OCI-LY1 (cell line): ENCODE measurements at regions not wholly inside any gene's neighbourhood (a gene's known extent, or its start where the extent isn't known, plus 50 kb on each side); places are given as distances from the start of the nearest gene placed in this dataset.

Experiments used
- EZH2 ChIP-seq: fragments of 200-600 bp; sonication (generic), shearing (Covaris generic); IDR thresholded peaks from 2 replicates; pipeline ENCODE4 v1.8.0; 2017; ENCODE audit warnings: borderline replicate concordance, mixed run types, mild to moderate bottlenecking, antibody characterized with exemption, low read length, moderate library complexity, mixed read lengths
- TF ChIP-seq, protein P1 (sequence below): fragments of 200-600 bp; sonication (generic), shearing (Covaris generic); IDR thresholded peaks from 2 replicates; pipeline ENCODE4 v1.5.1; 2017; ENCODE audit warnings: mild to moderate bottlenecking, antibody characterized with exemption, low read length, moderate library complexity, mixed read lengths

DNA sequence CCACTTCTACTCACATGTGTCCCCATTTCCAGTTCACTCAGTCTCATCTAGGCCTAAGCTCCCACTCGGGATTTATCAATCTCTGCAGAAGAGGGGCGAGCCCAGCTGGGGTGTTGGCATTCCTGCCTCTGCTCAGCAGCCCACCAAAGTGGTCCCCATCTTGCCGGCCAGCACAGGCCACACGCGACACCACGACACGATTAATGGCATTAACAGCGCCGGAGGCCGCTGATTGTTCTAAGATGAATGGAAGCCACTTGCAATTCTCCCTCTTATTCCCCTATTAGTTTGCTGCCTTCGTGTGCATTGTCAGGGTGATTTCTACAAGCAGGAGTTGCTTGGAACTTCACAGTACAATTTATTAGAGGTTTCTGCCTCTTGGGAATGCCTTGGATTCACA is 477.3 kb downstream of the SHQ1 start:
- TF ChIP-seq, protein P1, sequence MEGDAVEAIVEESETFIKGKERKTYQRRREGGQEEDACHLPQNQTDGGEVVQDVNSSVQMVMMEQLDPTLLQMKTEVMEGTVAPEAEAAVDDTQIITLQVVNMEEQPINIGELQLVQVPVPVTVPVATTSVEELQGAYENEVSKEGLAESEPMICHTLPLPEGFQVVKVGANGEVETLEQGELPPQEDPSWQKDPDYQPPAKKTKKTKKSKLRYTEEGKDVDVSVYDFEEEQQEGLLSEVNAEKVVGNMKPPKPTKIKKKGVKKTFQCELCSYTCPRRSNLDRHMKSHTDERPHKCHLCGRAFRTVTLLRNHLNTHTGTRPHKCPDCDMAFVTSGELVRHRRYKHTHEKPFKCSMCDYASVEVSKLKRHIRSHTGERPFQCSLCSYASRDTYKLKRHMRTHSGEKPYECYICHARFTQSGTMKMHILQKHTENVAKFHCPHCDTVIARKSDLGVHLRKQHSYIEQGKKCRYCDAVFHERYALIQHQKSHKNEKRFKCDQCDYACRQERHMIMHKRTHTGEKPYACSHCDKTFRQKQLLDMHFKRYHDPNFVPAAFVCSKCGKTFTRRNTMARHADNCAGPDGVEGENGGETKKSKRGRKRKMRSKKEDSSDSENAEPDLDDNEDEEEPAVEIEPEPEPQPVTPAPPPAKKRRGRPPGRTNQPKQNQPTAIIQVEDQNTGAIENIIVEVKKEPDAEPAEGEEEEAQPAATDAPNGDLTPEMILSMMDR: no peak
- no peak for TF ChIP-seq EZH2
